ENCODE measurements at regions not wholly inside any gene's neighbourhood (a gene's known extent, or its start where the extent isn't known, plus 50 kb on each side); places are given as distances from the start of the nearest gene placed in this dataset.
A peak's percentile ranks its signal among the peaks of the same experiment; 100 is the strongest.

DNA sequence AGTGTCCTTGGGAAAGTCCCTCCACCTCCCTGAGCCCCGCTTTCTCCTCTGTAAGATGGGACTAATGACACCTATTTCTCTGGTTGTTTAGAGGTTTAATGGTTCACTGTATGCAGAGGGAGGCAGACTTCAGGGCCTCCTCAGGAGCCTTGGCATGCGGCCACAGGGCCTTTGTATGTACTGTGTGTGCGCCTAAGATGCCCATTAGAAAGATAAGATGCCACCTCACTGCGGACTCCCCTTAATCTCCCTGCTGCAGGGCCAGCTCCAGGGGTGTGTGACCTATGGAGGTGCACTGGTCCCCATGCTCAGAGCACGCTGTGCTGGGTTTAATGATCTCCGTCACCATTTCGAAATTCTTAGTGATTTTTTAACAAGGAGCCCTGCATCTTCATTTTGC lies 59.3 kb downstream of the TMEM235 start:
- DNase-seq (ENCODE audit: low spot score) = no peak
- Mint-ChIP-seq H3K9me3 (no peaks in the 10 kb centered on the region), H3K36me3 (no peaks in the 10 kb centered on the region), H3K27me3 (ENCODE audit: insufficient read depth, low read depth) (peaks cover 15% of the 10 kb centered on the region), H3K4me1 (no peaks in the 10 kb centered on the region), H3K27ac (peak overlapping the region; percentile 42), H3K4me3 (no peak overlapping the region)
- Histone ChIP-seq H2AFZ (replicated peaks) (no peak overlapping the region), H3K4me2 (no peak overlapping the region), H3F3A (ENCODE audit: low read depth) (no peaks in the 10 kb centered on the region), H3K9ac (no peak overlapping the region), H4K20me1 (ENCODE audit: low read depth) (no peaks in the 10 kb centered on the region), H3K79me2 (ENCODE audit: low read depth) (no peaks in the 10 kb centered on the region), H3K4me1 (no peaks in the 10 kb centered on the region), H3K36me3 (no peaks in the 10 kb centered on the region), H3K4me3 (no peak overlapping the region), H3K27ac (no peak overlapping the region), H3K9me3 (ENCODE audit: low read depth) (no peaks in the 10 kb centered on the region), H3K27me3 (no peaks in the 10 kb centered on the region)
- TF ChIP-seq EZH2phosphoT487 (IDR thresholded peaks at IDR 0.05) (no peak), CTCF (IDR thresholded peaks at IDR 0.05) (no peak), EZH2 (IDR thresholded peaks at IDR 0.05) (no peak)

Data from neural progenitor cell (in vitro differentiated cells).